Stomach (tissue), 4 donors: ENCODE measurements at regions not wholly inside any gene's neighbourhood (a gene's known extent, or its start where the extent isn't known, plus 50 kb on each side); places are given as distances from the start of the nearest gene placed in this dataset.

ENCODE experiments used
- EP300 ChIP-seq: sonication (generic); formaldehyde crosslinking; IDR thresholded peaks from one replicate; pipeline ENCODE4 v1.6.1; 2017; ENCODE audit warnings: antibody characterized with exemption
- POLR2A ChIP-seq, 4 donors: fragments of 450-650 bp; IDR thresholded peaks; one replicate each; pipeline ENCODE4 v1.6.1; 2016; ENCODE audit warnings: antibody characterized with exemption in 4 of 4, control low read depth in 2 of 4, mild to moderate bottlenecking in 1 of 4, moderate library complexity in 1 of 4
- POLR2AphosphoS5 ChIP-seq, 3 donors: sonication (generic); formaldehyde crosslinking; IDR thresholded peaks; one replicate each; pipeline ENCODE4 v1.6.1; 2016; ENCODE audit warnings: antibody characterized with exemption in 3 of 3
- TF ChIP-seq, protein P1 (sequence below), 7 experiments: fragments of 450-650 bp in 4 of 7; fragments of 200-600 bp in 3 of 7; sonication (generic) in 3 of 7; IDR thresholded peaks; one replicate each; pipeline ENCODE4 v1.5.1; 2016 to 2019; ENCODE audit warnings: antibody characterized with exemption in 7 of 7, control low read depth in 2 of 7, mild to moderate bottlenecking in 1 of 7

DNA sequence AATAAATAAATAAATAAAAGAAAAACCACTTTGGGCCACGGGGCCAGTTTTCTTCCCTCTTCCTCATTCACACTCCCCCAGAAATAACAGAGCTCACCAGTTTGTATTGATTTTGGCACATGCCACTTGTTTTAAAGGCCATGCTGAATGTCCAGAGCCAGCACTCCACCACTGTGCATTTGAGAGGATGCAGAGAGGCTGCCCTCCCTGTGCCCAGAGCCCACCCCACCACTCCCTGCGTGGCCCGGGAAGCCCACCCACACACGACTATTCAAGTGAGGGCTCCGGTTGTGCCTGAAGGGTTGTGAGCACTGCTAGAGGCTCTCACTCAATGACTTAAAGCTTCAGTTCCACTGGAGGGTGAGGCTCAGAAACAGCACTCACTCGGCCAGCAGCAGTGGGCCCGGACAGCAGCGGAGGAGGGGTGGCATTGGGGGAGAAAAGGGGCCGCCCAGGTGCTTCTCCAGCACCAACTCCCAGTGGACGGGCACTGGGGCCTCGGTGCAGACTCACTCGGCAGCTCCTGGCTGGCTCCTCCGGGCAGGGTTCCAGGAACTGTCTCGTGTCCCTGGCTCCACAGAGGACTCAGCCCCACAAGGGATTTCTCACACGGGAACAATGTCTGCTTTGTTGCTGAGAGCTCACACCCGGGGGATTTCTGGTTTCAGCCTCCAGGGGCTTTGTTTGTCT, 112.7 kb downstream of the SHANK2 start:
- TF ChIP-seq, protein P1, sequence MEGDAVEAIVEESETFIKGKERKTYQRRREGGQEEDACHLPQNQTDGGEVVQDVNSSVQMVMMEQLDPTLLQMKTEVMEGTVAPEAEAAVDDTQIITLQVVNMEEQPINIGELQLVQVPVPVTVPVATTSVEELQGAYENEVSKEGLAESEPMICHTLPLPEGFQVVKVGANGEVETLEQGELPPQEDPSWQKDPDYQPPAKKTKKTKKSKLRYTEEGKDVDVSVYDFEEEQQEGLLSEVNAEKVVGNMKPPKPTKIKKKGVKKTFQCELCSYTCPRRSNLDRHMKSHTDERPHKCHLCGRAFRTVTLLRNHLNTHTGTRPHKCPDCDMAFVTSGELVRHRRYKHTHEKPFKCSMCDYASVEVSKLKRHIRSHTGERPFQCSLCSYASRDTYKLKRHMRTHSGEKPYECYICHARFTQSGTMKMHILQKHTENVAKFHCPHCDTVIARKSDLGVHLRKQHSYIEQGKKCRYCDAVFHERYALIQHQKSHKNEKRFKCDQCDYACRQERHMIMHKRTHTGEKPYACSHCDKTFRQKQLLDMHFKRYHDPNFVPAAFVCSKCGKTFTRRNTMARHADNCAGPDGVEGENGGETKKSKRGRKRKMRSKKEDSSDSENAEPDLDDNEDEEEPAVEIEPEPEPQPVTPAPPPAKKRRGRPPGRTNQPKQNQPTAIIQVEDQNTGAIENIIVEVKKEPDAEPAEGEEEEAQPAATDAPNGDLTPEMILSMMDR (IDR thresholded peaks at IDR 0.05) = no peak
- TF ChIP-seq POLR2AphosphoS5 (IDR thresholded peaks at IDR 0.05) = no peak
- no peak for TF ChIP-seq POLR2A (IDR thresholded peaks at IDR 0.05)
- no peak for TF ChIP-seq EP300
